Muscle of back (tissue), 3 donors: ENCODE measurements at regions not wholly inside any gene's neighbourhood (a gene's known extent, or its start where the extent isn't known, plus 50 kb on each side); places are given as distances from the start of the nearest gene placed in this dataset.

ENCODE experiments used
- DNase-seq, 3 donors: peaks; one replicate each; pipeline versions ENCODE4 v3.0.0 to v3.0.0-alpha.2; 2013

DNA sequence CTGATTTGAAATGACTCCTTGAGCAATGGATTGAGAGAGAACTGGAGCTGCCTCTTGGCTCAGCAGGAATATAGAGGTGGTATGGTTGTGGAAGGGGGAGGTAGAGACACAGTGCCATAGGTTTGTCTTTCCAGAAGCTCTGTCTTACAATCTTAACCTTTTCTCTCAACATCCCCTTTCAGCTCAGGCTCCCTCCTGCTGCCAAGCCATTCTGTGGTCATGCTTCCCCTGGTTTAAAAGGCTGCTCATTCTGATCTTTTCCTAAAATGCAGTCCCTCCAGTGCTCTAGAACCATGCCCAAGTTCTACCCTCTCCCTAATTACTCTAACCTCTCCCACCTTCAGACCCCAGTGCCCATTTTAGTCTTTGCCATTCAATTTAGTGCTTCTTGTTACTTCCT lies 517.9 kb upstream of the MARCKS start:
- DNase-seq: no peak

DNA sequence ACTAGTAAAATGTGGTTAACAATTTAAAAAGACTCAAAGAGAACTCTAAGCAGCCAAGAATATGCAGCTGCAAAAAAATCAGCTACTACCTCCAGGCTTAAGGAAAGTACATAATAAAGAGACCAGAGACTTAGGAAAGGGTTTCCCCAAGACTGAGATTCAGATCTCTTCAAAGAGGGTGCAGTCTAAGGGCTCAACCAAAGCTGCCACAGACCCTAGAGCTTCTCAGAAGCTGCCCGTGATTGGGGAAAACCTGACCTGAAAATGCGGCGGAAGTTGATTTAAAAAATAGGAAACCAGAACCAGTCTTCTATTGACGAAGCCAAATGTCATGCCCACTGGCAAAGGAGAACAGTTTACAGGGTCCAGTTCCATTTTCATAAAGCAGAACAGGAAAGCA lies 516.8 kb upstream of the MARCKS start:
- DNase-seq: no peak

DNA sequence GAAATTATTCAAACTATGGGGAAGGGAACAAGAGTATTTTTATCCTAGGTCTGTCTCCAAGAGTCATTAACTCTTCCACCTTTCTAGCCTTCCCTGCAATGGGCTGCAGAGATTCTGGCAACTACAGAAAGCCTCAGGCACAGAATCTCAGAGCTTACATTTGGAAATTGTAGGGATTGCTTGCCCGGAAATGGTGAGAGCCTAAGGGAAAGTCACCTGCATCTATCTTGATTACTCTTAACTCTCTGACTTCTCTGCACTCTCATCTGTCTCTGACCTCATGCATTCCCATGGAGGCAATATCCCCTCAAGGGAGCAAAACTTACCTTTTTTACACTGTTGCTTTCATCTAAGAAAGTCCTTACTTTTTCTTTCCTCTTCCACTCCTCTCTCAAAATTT lies 513.2 kb upstream of the MARCKS start:
- no peak for DNase-seq

DNA sequence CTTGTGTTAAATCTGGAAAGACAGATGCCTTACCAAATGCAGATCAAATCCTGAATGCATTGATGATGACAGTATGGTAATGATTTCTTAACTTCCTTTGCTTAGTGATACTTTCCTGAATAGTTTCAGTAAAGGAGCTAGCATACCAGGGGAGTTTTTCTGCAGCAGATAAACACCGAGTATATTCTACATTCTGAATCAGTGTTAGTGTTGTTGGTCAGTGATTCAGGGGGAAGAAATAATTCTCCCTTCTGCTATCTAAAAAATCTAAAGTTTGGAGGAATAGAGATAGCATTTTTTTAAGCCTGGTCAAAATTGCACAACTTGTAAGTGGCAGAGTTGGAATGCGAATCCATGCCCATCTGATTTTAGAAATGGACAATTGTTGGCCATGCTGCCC lies 512.2 kb upstream of the MARCKS start:
- no peak for DNase-seq

DNA sequence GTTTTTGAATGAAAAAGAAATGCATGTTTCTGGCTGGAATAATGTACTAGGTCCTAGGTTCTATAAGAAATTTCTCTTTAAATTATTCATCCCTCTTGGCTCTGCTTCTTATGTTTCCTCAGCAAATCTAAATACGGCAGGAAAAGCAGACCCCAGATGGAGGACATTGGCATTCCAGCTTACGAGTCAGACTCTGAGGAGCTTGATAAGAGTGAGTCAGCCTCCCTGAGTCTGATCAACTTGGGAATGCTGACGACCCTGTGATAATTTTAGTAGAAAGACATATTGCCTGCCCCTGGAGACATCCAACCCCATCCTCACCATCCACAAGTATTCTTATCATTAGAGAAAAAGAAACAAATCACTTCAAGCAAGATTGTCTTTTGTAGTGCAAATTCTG lies 509.7 kb upstream of the MARCKS start:
- peak in 1 of 3 donors; percentile 74 for DNase-seq

DNA sequence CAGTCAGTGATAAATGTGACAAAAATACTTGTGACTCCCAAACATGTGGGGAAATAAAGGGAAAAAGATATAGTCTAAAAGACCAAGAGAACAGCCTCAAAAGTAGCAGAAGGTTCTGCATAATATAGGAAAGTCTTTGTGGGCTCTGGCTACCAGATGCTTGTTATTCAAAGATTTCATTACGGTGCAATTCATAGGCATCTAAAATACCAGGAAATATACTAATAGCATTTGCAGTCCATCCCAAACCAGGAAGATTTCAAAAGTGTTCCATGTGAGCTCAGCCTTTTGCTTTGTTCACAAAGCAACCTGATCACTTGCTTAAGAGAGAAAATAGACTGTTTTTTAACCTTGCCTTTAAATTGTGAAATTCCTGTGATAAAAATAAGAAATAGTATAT lies 506.7 kb upstream of the MARCKS start:
- peak in 1 of 3 donors; percentile 52 for DNase-seq

DNA sequence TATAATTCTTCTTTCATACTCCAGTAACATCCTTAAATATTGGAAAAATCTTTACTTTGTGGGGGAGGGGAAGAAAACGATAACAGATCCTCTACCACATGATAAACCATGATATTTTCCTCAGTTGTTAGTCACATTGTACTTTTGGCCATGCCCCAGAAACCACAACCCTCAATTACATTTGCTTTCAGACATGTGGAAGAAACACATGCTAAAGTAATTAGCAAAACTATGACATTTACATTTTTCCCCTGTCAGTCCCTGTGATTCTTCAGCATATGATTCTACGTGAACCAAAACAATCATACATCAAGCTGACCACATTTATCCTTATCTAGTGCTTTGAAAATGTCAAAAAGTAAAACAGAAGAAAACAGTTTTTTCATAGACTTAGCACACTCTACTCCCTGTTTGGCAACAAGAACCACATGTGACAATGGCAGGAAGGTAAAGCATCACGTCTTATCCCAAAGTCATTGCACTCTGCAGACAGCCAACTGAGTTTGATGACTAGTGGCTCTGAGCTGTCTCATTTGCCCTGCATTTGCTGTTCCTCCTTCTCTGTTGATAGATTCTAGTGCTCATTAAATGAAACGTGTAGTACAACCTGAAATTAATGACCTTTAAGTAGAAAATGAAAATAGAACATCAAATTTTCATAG lies 505.8 kb upstream of the MARCKS start:
- peak; percentile 43 to 91 (median 70) for DNase-seq

DNA sequence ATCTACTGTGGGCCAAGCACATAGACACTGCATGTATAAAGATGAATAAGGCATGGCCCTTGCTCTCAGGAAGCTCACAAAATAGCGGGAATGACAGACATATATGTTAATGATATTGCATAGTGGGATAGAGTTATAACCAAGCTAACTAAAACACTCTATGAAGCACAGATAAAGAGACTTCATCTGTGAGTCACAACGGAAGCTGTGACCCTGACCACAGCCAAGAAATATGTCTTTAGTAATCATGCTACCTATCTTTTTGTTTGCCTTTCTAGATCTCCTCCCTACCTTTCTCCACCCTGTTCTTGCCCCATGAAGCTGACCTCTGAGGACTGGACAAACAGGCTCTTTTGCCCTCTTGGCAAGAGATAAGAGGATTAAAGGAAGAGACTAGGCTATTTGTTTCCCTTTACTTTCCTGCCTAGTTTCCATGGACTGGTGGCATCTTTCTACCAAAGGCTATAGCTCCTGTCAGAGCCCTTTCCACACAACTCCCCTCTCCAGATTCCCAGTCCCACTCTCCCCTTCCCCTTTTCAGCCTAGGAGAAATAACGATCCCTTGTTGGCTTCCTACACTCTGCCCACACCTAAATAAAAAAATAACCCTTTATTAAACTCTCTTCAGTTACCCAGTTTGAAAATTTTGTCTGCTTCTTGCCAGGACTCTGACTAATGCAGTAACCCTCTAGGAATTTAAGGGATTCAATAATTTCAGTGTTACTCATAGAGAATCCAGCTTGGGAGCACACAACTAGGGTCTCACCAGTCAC lies 504.9 kb upstream of the MARCKS start:
- peak in 1 of 3 donors; percentile 76 for DNase-seq

DNA sequence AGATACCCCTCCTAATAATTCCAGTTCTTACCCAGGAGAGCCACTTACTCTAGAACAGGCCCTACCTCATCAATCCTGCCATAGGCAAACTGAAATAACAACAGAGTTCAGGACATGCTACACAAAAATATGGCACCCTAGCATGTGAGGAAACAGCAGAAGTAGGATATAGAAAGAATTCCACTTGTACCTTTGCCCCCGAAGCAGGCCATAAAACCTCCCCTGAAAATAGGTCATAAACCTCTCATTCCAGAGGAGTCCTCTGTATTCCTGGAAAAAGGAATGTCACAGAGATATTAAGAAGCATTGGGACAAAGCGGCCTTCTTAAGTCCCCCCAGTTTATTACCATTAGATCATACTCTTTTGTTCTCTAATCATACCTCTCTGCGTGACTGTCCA lies 504.3 kb upstream of the MARCKS start:
- no peak for DNase-seq

DNA sequence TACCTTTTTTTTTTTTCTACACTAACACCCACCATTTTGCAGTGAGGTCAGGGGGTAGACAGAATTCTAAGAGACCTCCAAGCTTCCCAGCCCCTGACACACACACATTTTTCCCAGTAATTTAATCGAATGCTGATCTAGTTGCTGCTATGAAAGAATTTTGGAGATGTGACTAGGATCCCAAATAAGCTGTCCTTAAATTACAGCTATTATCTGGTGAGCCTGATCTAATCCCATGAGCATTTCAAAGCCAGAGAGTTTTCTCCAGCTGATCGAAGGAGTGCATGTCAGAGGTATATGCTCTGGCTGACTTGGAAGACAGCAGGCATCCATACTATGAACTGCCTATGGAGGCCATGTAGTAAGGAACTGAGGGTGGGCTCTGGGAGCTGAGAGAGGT lies 503.8 kb upstream of the MARCKS start:
- no peak for DNase-seq

DNA sequence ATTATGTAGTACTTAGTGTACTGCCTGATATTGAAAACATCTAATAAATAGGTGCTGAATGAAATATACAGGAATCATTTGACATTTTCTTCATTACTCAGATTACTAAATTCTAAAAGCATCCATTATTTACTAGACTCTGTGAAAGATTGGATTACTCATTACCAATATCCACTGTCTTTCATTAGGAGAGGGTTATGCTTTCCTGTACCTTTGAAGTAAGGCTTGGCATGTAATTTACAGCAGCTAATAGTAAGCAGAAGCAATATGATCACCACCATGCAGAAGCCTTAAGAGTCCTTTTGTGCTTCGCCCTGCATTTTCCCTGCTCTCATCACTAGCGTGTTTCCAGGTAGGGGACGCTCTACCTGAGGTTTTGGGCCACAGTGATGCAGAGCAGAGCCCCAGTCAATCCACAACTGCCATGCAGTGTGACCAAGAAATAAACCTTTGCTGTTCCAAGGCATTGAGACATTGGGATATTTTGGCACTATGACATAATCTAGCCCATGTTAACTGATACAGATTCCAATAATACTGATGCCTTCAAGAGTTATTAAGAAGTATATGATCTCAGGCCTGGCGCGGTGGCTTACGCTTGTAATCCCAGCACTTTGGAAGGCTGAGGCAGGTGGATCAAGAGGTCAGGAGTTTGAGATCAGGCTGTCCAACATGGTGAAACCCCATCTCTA lies 502.8 kb upstream of the MARCKS start:
- no peak for DNase-seq

DNA sequence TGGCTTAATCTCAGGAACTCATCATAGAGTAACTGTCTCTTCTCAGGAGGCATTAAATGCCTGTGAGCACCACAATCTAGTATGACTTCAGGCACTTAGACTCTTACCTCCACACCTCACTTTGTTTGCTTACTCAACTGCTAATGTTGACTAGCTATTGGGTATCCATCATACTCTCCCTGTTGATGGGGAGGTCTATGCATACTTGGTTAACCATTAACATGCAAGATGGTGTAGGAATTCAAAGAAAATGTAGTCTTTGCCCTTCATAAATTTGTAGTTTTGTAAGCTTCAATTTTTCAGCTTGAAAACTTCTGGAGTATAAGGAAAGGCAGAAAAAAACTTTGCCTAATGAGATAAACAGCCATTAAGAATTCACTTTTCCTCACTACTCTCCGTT lies 501.0 kb upstream of the MARCKS start:
- no peak for DNase-seq

DNA sequence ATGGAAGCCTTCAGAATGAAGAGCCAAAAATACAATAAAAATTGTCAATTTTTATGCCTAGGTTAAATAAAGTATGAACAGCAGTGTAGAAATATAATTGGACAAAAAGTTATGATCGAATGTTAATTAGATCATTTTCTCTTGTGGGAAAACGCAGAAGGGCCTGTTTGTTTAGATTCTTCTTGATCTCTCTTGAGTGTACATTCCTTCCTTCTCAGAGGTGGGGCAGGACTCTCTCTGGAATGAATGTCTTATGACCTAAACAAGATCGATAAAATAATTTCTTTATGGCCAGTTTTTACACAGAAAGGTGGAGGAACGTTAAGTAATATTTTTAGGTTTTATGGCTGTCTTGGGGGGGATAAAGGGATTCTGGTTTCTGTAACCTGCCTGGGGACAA lies 500.1 kb upstream of the MARCKS start:
- DNase-seq: no peak

DNA sequence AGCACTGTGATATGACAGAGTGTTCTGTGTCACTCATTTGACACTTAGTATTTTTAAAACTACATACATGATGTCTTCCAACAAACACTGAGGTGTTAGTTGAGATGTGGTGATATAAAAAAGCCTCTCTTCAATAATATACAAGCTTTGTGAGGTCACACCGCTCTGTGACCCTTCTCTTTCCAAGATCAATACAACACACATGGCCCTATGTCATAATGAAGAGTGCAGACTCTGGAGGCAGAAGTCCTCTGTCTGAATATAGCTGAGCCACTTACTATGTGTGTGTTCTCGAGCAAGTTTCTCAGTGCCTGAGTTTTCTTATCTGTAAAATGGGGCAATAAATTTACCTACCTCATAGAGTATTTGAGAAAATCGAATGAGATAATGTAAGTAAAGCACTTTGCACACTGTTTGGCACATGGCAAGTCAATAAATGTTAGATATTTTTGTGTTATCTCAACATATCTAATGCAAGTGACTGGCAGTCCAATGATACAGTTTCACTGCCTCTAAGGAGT lies 499.0 kb upstream of the MARCKS start:
- no peak for DNase-seq

DNA sequence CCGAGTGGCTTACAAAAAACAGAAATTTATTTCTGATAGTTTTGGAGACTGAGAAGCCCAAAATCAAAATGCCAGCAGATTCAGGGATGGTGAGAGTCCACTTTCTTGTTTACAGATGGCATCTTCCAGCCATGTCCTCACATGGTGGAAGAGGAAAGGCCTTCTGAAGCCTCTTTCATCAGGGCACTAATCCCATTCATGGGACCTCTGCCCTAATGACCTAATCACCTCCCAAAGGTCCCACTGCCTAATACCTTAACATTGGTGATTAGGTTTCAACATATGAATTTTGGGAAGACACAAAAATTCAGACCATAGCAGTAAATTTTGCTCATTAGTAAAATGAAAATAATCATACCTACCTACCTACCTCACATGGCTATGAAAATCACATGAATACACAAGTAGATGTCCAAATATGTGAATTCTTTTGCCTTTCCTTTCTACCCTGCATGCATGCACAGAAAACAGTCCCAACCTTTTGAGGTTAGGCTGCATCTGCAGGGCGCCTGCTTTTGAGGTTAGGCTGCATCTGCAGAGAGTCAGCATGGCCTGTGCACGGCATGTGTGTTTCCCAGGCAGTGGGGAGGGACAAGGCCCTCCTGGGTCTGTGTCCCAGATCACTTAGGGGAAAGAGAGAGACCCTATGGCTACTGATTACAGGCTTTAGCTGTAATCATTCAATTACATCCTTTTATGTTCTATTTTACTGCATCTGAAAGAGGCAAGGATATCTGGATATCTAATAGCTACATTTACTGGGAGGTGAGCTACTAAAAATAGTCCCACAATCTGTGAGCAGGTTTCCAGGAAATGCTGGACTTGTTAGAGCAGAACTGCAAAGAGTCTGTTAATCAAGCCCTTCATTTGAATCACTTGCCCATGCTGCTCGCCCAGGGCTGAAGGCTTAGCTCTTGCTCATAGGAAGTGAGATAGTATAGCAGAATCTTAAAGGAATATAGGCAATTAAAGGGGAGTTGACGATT lies 497.7 kb upstream of the MARCKS start:
- DNase-seq: no peak

DNA sequence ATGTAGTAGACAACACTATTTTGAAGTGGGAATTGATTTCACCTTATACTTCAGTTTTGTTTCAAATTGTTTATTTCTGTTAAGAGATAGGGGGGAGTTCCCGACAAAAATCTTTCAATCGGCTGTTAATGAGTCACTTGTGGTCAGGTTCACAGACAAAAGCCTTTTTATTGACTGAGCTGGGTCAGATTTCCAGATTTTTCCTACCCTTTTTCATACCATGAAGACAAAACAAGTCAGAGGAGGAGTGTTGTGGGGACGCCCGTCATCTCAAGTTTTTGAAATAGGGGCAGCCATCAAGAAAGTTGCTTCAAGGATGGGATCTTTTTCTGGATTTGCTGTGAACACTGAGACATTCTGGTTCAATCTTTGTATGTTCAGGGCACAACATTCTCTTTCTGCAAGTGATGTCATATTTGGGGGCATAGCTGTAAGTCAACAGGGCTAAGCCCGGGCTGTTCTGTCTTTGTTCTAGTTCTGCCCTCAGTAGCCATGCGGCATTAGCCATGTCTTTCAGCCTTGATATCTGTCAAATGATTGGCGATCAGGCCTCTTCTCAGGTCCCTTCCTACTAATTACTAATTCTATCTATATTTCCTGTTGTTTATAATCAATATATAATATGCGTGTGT lies 496.0 kb upstream of the MARCKS start:
- peak in 1 of 3 donors; percentile 63 for DNase-seq

DNA sequence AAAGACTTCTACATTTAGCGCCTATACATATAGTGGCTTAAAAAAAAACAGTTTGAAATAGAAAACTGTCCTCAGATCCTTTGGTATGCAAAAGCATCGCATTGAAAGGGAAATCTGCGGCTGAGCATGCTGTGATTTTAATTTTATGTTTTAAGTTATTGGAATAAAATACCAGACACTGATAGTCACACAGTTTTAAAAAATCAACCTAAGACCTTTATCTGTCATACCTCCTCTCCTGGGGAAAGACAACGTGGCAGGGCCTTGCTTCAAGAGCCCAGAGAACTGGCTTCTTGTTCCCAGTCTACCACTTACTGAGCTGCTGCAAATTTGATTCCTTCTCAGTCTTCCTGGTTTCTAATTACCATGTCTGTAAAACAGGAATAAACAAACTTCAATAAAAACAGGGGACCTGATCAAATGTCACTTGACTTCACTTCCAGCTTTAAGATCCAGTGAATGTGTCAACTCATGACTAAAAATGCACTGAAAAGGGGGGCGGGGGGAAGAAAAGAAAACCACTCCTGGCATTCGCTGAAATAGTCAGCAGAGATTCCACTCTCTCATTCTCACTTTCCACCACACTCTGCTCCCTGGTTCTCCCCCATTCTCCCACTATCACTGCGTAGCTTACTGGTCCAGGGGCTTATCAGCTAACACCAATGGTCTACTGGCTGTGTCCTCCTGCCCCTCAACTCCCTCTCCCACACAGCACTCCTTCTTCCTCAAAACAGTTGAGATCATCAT lies 494.7 kb upstream of the MARCKS start:
- no peak for DNase-seq

DNA sequence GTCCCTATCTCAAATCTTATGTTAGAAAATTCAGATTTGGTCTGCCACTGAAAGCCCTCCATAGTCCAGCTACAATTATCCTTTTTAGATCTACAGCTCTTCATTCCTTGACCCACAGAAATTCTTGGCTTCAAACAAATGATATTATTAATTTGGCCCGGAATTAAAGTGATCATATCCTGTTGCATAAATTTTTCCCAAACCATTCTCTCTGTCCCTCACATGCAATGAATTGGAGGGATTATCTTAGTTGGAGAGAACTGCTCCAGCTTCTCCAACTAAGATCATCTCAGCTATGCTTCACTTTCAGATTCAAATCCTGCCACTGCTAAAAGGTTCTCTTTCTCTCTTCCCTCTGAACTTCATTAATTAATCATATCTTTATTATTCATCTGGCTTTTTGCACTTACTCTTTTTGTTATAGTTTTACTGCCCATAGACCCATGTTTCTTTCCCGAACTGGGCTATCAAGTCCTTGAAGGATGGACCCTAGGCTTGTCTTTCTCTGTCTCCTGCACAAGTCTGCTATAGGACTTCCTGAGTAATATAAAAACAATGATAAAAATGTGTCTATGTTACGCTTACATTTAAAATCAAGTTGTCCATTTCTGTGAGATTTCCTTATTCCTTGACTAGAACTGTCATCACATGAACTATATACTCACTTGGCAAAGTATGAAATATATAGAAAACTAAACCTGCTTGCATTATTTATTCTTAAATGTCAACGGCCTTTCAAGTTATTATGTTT lies 493.9 kb upstream of the MARCKS start:
- DNase-seq: no peak

DNA sequence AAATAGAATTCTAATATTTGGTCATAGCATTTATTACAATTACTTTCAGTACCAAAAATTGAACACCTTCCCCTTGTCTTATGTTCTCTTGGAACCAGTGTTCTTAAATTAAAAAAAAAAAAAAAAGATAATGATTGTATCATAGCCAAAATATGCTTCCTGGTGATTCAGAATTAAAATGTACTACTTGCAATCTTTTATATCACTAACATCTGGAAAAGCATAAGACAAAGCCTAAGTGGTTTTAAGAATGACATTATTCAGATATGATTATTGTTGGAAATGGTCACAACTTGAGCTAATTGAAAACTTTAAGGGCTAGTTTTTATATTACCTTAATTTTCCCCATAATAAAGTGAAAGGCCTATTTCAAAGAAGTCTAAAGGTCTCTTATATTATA lies 493.3 kb upstream of the MARCKS start:
- DNase-seq: no peak

DNA sequence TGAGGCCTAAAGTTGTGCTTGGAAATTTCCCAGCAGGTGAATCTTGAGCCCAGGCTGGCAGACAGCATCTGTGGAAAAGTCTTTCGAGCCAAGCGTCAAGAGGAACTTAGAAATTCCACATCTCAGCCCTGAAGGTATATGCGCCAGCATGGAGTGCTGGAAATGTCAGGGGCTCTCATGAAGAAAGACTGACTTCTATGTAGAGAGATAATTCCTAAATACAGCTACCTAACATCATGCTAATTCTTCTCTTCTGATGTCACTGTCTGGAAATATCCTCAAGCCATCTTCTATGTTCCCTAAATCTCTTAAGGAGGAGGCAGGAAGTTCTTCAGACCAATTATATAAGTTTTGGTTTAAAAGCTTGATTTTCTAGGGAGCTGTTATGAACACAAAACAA lies 492.4 kb upstream of the MARCKS start:
- no peak for DNase-seq
